HG03196 (cell line): ENCODE measurements at regions not wholly inside any gene's neighbourhood (a gene's known extent, or its start where the extent isn't known, plus 50 kb on each side); places are given as distances from the start of the nearest gene placed in this dataset.
"Not testable (repeated sequence)": the region's sequence is repeated elsewhere in the genome, so short reads cannot be mapped to it uniquely, and the experiment has no call there.

Source experiments
- ATAC-seq: cut with Tn5 transposase; IDR thresholded peaks from one replicate; pipeline ENCODE4 v1.9.1; 2021; ENCODE audit not compliant: unreplicated experiment

- no peak for ATAC-seq
These were observed 174.7 kb downstream of the MAP2K4 start for GRCh38 chr17:12195418-12195817.

- ATAC-seq = no peak
These were observed 180.7 kb downstream of the MAP2K4 start for GRCh38 chr17:12201294-12201880.

GRCh38 chr17:12209632-12210191 is 189.0 kb downstream of the MAP2K4 start:
- ATAC-seq = no peak

GRCh38 chr17:12220714-12221439 is 200.2 kb downstream of the MAP2K4 start:
- not testable (repeated sequence) for ATAC-seq

- ATAC-seq = no peak
These were observed 201.7 kb downstream of the MAP2K4 start for GRCh38 chr17:12222392-12222791.

GRCh38 chr17:12227547-12227946 is 206.9 kb downstream of the MAP2K4 start:
- ATAC-seq = no peak

- ATAC-seq = no peak
These were observed 208.7 kb downstream of the MAP2K4 start for GRCh38 chr17:12229335-12229734.

- no peak for ATAC-seq
These were observed 210.0 kb downstream of the MAP2K4 start for GRCh38 chr17:12230481-12231354.

GRCh38 chr17:12231355-12231682 is 210.6 kb downstream of the MAP2K4 start:
- no peak for ATAC-seq

GRCh38 chr17:12239021-12239420 is 218.3 kb downstream of the MAP2K4 start:
- ATAC-seq = not testable (repeated sequence)

GRCh38 chr17:12242345-12242954 is 221.8 kb downstream of the MAP2K4 start:
- no peak for ATAC-seq

- ATAC-seq = no peak
These were observed 227.1 kb downstream of the MAP2K4 start for GRCh38 chr17:12247761-12248160.

GRCh38 chr17:12250973-12251372 is 230.3 kb downstream of the MAP2K4 start:
- no peak for ATAC-seq

GRCh38 chr17:12252462-12252861 is 231.8 kb downstream of the MAP2K4 start:
- no peak for ATAC-seq

- no peak for ATAC-seq
These were observed 233.8 kb downstream of the MAP2K4 start for GRCh38 chr17:12254460-12254859.

- ATAC-seq = no peak
These were observed 235.8 kb downstream of the MAP2K4 start for GRCh38 chr17:12256380-12256995.

GRCh38 chr17:12257176-12257575 is 236.5 kb downstream of the MAP2K4 start:
- ATAC-seq = no peak

- ATAC-seq = no peak
These were observed 240.7 kb downstream of the MAP2K4 start for GRCh38 chr17:12261354-12261753.

GRCh38 chr17:12269751-12270150 is 249.1 kb downstream of the MAP2K4 start:
- ATAC-seq = no peak

- ATAC-seq = no peak
These were observed 257.1 kb downstream of the MAP2K4 start for GRCh38 chr17:12277827-12278226.

- no peak for ATAC-seq
These were observed 261.4 kb downstream of the MAP2K4 start for GRCh38 chr17:12282056-12282455.
